MV-4-11 (cell line): ENCODE measurements at regions not wholly inside any gene's neighbourhood (a gene's known extent, or its start where the extent isn't known, plus 50 kb on each side); places are given as distances from the start of the nearest gene placed in this dataset.
"Not testable (repeated sequence)": the region's sequence is repeated elsewhere in the genome, so short reads cannot be mapped to it uniquely, and the experiment has no call there.

Experiments used
- DNase-seq: peaks from one replicate; lab custom pipeline; 2025; lab: John Stamatoyannopoulos, UW

DNA sequence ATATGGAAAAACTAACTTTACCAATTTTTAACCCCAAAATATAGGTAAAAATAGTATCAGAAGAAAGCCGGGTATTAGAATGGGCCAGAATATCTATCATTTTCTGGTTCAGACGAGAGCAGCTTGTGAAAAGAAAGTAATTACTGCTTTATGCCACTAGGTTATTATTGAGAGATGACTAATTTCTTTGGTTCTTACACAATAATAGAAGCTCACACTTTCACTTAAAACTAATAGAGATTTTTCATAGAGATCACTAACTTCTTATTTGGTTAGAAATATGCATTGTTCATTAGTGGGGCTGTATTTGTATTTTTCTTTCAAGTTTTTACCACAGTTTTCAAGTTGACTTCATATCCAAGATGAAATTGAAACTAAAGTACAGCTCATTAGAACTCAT lies 1241.2 kb upstream of the FLRT2 start:
- no peak for DNase-seq

DNA sequence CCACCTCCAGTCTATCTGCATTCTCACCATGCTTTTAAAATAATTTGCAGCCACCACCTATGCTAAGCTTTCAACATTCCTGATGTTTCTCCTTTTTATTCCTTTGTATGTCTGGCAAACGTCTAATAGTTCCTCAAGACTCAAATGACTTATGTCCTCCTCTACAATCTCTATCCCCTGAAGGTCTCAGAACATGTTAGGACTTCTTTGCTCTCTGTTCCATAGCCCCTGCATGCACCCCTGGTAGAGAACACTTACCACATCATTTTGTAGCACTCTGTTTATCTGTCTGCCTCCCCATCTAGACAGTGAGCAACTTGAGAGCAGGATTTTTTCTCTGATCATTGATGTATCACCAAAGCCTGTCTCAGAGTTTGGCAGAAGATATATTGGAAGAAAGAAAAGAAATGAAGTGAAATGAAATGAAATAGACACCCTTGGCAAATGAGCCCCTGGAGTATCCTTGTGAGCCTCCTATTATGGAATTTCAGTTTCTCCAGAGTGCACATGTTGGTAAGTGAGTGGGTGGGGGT lies 1231.2 kb upstream of the FLRT2 start:
- DNase-seq = no peak

DNA sequence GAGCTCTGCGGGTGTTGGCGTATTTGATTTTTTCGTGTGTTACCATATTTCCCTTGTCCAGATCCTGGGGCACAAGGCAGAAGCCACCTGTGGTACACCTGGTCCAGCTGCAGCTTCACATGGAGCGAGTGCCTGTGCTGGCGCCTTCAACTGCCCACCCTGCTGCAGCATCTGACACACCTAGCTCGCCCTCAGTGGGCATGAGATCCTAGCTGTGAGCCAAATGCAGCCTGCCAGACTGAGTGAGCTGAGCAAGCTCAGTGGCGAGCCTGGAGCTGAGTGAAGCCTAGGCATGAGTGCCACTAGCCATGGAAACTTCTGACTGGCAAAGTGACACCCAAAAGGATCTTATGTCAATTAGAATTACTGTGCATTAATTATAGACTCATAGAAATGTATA lies 1226.8 kb upstream of the FLRT2 start:
- DNase-seq = no peak

DNA sequence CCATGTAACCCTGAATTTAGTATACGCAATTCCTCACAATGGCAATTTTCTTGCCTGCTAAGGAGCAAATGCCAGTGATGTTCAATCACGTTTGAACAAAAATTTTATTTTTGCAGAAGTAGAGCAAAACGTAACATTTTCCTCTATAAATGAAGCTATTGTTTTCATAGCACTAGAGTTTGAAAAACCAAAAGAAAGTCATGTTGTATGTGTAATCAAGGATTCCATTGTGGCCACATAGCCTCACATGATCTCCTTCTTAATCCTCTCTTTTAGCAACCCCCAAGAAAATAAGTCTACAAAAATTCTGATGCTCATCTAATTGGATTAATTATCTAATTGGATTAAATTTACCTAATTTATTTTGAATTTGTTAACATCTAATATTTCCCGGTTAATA lies 1217.4 kb upstream of the FLRT2 start:
- no peak for DNase-seq

DNA sequence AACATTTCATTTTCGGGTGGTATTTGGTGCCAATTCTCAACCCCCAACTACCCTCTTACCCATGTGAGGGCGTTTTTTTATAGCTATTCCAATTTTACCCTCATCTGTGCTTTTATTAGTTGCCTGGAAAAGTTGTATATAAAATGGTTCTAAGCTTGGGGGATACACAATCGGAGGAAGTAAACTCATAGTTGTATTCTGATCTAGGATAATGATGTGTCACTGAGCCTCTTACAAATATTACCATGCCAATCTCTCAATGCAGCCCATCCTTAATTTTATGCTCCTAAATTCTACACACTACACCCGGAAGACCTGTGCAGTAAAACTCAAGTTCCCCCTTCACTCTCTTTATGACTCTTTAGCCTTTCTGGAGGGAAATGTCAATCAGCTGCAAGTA lies 1206.5 kb upstream of the FLRT2 start:
- no peak for DNase-seq

DNA sequence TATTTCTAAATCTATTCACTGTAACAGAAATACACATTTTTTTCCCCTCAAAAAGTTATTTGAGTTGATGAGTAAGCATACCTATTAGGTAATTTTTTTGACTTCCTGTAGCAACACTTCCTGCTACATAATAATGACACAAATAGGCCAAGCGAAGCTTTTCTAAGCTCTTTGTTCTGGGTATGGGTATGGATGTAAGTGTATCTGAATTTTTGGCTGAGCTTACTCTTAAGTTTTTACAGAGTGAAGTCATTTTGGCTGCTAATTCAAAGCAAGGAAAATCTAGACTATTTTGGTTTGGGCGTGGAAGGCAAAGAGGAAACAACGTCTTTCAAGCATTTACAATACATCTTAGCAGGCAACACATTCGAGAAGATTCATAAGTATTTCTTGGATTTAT lies 1206.0 kb upstream of the FLRT2 start:
- DNase-seq = no peak

DNA sequence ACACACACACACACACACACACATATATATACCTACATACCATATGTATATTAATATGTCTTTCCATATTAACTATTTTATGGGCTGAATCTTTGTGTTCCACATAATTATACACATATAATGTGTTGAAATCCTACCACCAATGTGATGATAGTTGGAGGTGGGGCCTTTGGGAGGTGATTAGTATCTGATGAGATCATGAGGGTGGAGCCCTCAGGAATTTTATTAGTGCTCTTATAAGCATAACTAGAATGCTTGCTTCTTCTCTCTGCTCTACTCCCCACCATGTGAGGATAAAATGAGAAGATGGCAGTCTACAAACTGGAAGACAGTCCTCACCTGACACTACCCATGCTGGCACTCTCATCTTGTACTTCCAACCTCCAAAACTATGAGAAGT lies 1193.5 kb upstream of the FLRT2 start:
- no peak for DNase-seq

DNA sequence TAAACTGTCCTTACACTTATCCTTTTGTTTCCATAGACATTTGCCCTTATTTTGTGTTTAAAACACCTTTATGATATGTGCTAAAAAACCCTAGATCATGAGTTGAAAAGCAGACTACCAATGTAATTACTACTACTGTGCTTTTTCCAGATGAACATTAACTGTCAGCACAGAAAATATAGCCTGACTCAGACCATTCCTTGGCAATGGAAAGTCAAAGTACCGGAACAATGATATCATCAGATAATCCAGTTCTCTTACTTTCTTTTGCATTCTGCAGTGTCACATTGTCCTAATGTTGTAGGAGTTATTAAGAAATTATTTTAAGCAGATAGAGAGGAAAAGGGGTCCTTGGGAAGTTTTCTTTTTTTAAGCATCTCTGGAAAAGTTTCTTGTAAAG lies 1189.0 kb upstream of the FLRT2 start:
- DNase-seq = no peak

DNA sequence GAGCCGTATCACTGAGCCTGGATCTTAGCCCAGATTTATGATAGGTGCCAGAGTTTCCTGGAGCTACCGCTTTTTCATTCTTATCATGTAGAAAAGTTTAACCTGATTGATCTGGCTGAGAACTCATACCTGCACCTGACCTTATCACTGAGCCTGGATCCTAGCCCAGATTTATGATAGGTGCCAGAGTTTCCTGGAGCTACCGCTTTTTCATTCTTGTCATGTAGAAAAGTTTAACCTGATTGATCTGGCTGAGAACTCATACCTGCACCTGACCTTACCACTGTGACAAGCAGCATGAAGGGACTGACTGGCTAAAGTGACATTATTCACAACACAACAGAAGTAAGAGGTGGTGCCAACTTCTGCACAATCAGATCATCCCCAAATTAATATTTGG lies 1188.1 kb upstream of the FLRT2 start:
- DNase-seq = not testable (repeated sequence)

DNA sequence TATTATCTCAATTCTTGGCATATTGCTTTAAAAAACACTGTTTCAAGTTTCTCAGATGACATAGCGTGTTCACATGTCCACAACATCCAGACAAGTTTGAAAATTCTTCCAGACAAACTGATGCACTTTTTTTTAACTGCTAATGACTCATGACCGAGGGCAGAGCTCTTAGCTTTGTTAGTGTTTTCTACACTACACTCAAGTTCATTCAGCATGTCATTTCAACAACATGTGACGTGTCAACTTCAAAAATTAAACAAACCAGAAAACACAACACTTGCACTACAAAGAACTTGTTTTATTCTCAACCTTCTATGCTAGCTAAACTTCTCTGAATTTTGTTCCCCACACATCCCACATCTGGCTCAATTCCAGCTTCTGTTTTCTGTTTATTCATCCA lies 1186.3 kb upstream of the FLRT2 start:
- no peak for DNase-seq

DNA sequence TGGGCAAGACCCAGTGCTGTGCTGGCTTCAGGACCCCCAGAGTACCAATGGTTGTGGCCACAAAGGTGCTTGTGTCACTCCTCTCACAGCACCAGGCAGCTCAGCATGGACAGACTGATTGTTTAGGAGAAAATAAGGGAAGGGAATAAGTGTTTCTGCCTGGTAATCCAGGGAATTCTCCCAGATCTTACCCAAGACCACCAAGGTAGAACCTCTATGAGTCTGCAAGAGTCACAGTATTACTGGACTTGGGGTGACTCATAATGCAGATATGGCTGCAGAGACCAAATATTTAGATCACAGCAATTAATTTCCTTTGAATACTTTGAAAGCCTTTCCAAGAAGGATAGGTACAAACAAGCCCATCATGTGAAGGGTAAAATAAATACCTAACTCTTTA lies 1178.3 kb upstream of the FLRT2 start:
- DNase-seq = no peak

DNA sequence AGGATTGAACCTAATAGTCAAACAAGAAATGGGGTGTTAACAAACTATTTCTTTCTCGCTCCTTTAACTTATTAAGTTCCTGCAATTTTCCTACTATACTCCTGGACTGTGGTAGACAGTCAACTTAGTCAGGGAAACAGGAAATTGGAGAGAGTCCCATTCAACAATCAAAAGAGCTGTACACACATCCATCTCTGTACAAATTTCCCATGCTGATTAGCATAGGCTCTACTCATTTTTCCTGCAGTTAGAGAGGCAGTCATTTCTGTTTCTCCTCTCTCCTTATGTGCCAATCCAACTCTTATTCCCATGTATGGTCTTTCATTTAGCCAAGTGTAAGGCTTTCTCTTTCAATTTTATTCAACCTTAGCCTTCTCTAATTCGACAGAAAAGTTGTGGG lies 1168.5 kb upstream of the FLRT2 start:
- no peak for DNase-seq

DNA sequence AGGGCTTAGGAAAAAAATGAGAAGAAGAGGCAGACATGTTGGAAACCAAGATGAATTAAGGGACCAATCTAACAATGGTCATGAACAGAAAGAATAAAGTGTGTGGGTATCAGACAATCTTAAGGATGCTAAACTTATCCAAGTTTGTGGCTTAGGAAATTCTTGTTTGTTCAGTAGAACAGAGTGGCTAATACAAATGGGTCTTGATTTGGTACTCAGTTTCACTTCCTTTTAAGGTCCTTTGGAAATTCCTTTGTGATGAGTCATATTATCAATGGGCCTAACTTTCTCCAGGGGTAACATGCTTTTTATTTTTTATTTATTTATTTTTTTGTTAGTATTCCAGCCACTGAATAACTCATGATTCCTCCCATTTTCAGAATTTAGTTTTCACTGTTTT lies 1154.7 kb upstream of the FLRT2 start:
- DNase-seq = peak; percentile 71

DNA sequence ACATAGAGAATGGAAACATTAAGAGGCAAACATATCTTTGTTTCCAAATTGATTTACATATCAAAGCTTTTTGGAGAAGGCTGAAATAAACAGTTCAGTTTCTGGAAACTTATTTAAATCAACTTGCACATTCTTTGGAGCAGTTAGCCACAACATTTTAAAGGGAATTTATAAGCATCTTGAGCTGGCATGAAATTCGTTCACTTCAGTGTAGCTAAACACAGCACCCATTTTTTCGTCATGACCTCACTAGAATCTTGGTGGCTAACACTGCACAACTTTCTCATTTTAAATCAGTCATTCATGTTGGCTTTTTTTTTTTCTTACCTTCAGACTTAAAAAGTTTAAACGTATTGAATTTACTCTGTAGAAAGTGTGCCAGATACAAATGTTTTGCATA lies 1139.9 kb upstream of the FLRT2 start:
- no peak for DNase-seq

DNA sequence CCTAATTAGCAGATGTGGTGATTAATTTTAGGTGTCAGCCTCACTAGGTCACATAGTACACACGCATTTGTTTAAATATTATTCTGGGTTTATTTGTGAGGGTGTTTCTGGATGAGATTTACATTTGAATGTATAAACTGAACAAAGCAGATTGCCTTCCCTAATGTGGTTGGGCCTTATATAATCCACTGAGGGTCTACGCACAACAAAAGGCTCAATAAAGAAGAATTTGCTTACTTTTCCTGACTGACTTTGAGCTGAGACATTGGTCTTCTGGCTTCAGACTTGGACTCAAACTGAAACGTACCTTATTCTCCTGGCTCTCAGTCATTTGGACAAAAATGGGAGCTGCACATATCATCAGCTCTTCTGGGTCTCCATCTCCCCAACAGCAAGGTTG lies 1132.3 kb upstream of the FLRT2 start:
- no peak for DNase-seq

DNA sequence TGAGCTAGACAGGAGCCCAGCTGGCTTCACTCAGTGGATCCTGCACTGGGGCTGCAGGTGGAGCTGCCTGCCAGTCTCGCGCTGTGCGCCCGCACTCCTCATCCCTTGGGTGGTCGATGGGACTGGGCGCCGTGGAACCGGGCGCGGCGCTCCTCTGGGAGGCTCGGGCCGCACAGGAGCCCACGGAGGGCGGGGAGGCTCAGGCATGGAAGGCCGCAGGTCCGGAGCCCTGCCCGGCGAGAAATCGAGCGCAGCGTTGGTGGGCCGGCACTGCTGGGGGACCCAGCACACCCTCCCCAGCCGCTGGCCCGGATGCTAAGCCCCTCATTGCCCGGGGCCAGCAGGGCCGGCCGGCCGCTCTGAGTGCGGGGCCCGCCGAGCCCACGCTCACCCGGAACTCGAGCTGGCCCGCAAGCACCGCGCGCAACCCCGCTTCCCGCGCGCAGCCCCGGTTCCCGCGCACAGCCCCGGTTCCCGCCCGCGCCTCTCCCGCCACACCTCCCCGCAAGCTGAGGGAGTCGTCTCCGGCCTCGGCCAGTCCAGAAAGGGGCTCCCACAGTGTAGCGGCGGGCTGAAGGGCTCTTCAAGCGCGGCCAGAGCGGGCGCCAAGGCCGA lies 1130.5 kb upstream of the FLRT2 start:
- no peak for DNase-seq

DNA sequence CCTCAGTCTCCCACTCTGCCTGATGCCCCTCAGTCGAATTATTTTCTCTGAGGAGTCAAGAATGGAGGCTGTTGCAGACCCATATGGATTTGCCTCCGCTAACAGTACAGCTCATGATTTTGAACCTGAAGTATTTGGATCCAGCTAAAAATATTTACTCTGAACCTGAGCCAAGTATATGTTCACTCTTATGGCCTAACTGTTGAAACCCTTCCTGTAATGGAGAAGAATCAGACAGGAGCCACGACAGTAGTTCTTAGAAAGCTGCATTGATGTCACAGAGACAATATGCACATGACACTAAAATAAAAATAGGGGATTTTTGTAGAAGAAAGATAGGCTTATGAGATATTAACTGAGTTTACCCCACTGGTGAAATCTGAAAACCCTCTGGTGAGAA lies 1128.3 kb upstream of the FLRT2 start:
- no peak for DNase-seq

DNA sequence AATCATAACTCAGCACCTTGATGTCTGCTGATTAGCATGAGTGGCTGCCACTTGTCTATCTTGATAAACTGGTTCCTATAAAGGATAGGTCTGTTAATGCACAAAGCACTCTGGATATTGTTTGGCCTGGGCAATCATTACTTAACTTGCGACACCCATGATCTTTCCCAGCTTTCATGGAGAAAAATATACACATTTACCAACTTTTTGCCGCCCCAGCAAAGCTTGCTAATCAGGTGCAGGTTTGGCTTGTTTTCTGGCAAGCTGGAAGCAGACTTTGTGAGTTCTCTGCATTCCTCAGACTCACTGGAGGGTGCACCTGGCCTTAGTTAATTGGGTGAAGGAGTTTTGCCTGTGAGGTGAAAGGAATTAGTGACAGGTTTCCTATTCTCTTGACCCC lies 1126.4 kb upstream of the FLRT2 start:
- no peak for DNase-seq

DNA sequence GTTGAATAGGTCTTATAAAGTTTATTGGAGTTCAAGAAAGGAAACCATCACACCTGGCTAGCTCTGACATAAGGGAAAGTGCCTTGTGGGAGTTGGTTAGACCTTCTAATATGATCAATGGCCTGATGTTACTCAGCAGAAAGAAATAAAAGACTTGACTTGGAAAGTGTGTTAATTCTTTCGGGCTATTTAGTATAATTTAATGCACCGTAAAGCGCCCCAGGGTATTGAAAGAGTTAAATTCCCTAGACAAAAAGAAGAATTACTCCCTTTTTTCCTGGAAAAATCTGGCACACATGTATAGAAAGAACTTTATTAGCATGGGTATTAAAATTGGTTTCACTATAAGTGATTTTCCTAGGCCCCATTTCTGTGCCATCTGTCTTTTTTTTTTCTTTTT lies 1125.7 kb upstream of the FLRT2 start:
- no peak for DNase-seq

DNA sequence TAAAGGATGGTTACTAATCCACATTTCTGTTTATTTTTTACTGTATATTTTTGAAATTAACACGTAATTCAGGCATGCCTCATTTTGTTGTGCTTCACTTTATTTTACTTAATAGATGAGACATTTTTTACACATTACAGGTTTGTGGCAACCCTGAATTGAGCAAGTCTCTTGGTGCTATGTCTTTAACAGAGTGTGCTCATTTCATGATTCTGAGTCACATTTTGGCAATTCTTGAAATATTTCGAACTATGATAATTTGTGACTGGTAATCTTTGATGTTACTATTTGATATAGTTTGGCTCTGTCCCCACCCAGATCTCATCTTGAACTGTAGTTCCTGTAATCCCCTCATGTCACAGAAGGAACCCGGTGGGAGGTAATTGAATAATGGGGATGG lies 1120.5 kb upstream of the FLRT2 start:
- no peak for DNase-seq

DNA sequence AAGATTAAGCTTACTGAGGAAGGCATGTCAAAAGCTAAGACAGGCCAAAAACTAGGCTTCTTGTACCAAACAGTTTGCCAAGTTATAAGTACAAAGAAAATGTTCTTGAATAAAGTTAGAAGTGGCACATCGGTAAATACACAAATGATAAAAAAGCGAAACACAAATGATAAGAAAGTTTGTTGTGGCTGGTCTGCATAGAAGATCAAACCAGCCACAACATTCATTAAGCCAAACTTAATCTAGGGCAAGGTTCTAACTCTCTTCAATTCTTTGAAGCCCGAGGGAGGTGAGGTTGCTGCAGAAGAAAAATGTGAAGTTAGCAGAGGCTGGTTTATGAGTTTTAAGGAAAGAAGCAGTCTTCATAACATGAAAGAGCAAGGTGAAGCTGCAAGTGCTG lies 1119.6 kb upstream of the FLRT2 start:
- no peak for DNase-seq

DNA sequence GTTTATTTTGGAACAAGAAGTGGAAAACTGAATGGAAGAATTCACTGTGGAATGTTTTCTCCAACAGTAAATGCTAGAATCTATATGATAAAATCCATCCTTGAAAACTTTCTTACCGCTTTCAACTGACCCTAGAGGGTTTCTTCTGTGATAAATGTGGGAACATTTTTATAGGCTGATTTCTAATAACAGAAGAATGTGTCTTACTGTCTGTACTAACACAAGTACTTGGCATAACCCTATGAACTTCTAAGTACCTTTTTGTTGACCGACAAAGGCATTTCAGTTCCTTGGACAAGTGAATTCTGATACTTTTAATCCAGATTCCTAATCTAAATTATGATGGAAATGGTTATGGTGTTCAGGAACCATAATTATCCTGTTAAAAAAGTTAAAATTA lies 1109.7 kb upstream of the FLRT2 start:
- DNase-seq = no peak

DNA sequence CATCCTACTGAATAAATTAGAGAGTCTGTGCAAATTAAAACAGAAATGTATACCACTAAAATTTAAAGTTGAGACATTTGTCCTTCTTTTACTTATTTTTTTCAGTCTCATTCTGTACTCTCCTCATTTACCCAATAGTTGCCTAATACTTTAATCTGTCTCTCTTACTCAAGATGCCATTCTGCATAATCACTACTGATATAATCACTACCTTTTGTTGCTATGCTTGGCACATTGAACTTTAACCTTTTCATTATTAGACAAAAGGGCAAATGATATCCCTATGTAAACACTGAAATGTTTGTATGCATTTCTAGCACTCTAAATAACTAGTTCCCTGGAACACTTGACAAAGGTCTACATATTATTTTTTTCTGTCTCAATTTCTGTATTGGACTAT lies 1108.3 kb upstream of the FLRT2 start:
- DNase-seq = no peak

DNA sequence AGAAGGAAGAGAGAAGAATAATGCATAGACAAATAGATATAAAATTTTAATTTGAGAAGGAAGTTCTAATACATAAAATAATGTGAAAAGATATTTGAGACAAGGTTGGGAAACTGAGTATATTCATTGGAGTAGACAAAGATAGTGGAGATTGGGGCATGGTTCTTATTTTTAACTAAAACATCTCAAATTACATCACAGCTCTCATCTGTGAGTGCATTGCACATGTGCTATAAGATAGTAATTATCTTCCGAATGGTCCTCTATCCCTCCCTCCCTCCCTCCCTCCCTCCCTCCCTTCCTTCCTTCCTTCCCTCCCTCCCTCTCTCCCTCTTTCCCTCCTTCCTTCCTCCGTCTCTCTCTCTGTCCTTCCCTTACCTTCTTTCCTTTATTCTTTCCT lies 1104.0 kb upstream of the FLRT2 start:
- no peak for DNase-seq

DNA sequence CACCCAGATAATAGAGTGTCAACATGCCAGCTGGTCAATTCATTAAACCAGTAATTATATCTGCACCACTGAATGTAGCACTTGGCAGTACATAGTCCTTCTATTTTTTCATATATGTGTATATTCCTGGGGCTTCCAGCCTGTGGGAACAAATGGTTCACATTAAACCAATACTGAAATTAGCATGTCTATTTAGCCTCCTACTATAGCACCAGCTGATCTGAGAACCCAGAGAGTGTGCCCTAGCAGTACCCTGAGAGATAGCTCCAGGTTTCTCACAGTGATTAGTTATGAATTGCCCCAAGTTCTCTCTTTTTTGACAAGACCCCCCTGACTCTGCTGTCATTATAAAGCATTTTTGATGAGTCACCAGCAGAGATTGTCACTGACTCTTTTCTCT lies 1097.3 kb upstream of the FLRT2 start:
- DNase-seq = no peak
